Caco-2 (cell line): ENCODE measurements at regions not wholly inside any gene's neighbourhood (a gene's known extent, or its start where the extent isn't known, plus 50 kb on each side); places are given as distances from the start of the nearest gene placed in this dataset.

Experiments used
- BruUV-seq: library from RNA; stranded (reverse); fragments of 400-500 nt; replicated peaks from 2 replicates; lab custom pipeline; 2021; lab: Mats Ljungman, UMichigan
- CTCF ChIA-PET: fragments of 300-600 bp; sonication (Branson Sonifier 250); formaldehyde crosslinking; loops from one replicate; lab custom pipeline; 2022; ENCODE audit warnings: antibody characterized with exemption; lab: Charles Lee
- POLR2A ChIA-PET: fragments of 300-600 bp; sonication (Branson Sonifier 250); formaldehyde crosslinking; loops from one replicate; lab custom pipeline; 2022; ENCODE audit warnings: antibody characterized with exemption; lab: Charles Lee
- DNase-seq, 2 experiments: peaks; one replicate each; pipeline versions ENCODE4 v3.0.0 to v3.0.0-alpha.2; 2020 to 2022
- H3K27me3 ChIP-seq: replicated peaks from 2 replicates; pipeline ENCODE4 v1.6.0; 2011; ENCODE audit warnings: low read length; ENCODE audit not compliant: control insufficient read depth, insufficient read depth
- H3K36me3 ChIP-seq: 2 replicates; pipeline ENCODE4 v1.5.1; 2011; ENCODE audit warnings: low read length; ENCODE audit not compliant: control insufficient read depth, insufficient read depth
- H3K4me1 ChIP-seq: fragments of 250-450 bp; sonication (Bioruptor Pico); 2 replicates; pipeline ENCODE4 v1.5.1; 2020; ENCODE audit warnings: mild to moderate bottlenecking
- H3K4me3 ChIP-seq: 2 replicates; pipeline ENCODE4 v1.5.1; 2011; ENCODE audit warnings: low read depth, mild to moderate bottlenecking, control low read depth, low read length
- H3K9me3 ChIP-seq: fragments of 250-450 bp; sonication (Bioruptor Pico); 2 replicates; pipeline ENCODE4 v1.5.1; 2020; ENCODE audit warnings: mild to moderate bottlenecking, moderate library complexity
- H3K27ac Mint-ChIP-seq: one replicate; pipeline ENCODE4 v1.8.0; 2022; ENCODE audit warnings: mixed read lengths; ENCODE audit not compliant: unreplicated experiment
- H3K27me3 Mint-ChIP-seq: one replicate; pipeline ENCODE4 v1.8.0; 2022; ENCODE audit warnings: mixed read lengths; ENCODE audit not compliant: insufficient read depth, unreplicated experiment
- H3K36me3 Mint-ChIP-seq: one replicate; pipeline ENCODE4 v1.8.0; 2022; ENCODE audit warnings: mild to moderate bottlenecking, mixed read lengths; ENCODE audit not compliant: insufficient read depth, unreplicated experiment
- H3K4me1 Mint-ChIP-seq: one replicate; pipeline ENCODE4 v1.8.0; 2022; ENCODE audit warnings: low read depth, mixed read lengths; ENCODE audit not compliant: unreplicated experiment
- H3K4me3 Mint-ChIP-seq: one replicate; pipeline ENCODE4 v1.8.0; 2022; ENCODE audit warnings: mild to moderate bottlenecking, moderate library complexity, mixed read lengths; ENCODE audit not compliant: unreplicated experiment
- H3K9me3 Mint-ChIP-seq: one replicate; pipeline ENCODE4 v1.8.0; 2022; ENCODE audit warnings: mixed read lengths; ENCODE audit not compliant: unreplicated experiment
- CTCF ChIP-seq, 2 experiments: fragments of 200-600 bp in 1 of 2; IDR thresholded peaks; 1 replicate in 1 of 2; 2 replicates in 1 of 2; pipeline versions ENCODE4 v1.5.1 to v1.8.0; 2011 to 2022; ENCODE audit warnings: antibody characterized with exemption in 1 of 2, control low read depth in 1 of 2, inconsistent platforms in 1 of 2, low read depth in 1 of 2, low read length in 1 of 2, mild to moderate bottlenecking in 1 of 2, moderate library complexity in 1 of 2; ENCODE audit not compliant: insufficient read depth in 1 of 2, severe bottlenecking in 1 of 2, unreplicated experiment in 1 of 2
- intact Hi-C: fragments of 100-400 bp; cut with micrococcal nuclease; formaldehyde crosslinking; loops from one replicate; pipeline ENCODE4 v1.10.0; 2022; ENCODE audit not compliant: unreplicated experiment

GRCh38 chr5:124239572-124239971, 506.9 kb downstream of the ZNF608 start:
- Mint-ChIP-seq H3K27ac (no peak overlapping the region), H3K4me3 (no peak overlapping the region), H3K36me3 (no peaks in the 10 kb centered on the region), H3K27me3 (no peaks in the 10 kb centered on the region), H3K9me3 (peaks cover 25% of the 10 kb centered on the region), H3K4me1 (no peaks in the 10 kb centered on the region)
- peaks cover 12% of the 10 kb centered on the region; the same call in 1 of the 2 replicates for H3K9me3 ChIP-seq
- BruUV-seq, result no TSS peak
- H3K4me1 ChIP-seq, result no peaks in the 10 kb centered on the region
- H3K36me3 ChIP-seq, result no peaks in the 10 kb centered on the region; the same call in 1 of the 2 replicates
- DNase-seq, result no peak
- intact Hi-C loops, result no loop called here
- H3K4me3 ChIP-seq, result no peak overlapping the region
- ChIA-PET POLR2A (no interaction called here), CTCF (no interaction called here)
- no peaks in the 10 kb centered on the region for H3K27me3 ChIP-seq
- no peak for TF ChIP-seq CTCF (IDR thresholded peaks at IDR 0.05; ENCODE audit: insufficient read depth in 1 of 2, low read depth in 1 of 2, low read length in 1 of 2, severe bottlenecking in 1 of 2, unreplicated experiment in 1 of 2)

- no peaks in the 10 kb centered on the region; the same call in 1 of the 2 replicates for H3K36me3 ChIP-seq
- no peak for DNase-seq
- no TSS peak for BruUV-seq
- H3K4me1 ChIP-seq, result no peaks in the 10 kb centered on the region
- H3K9me3 ChIP-seq, result 0 out of 2 replicates have a peak, but pooled peaks cover 5% of the 10 kb centered on the region
- Mint-ChIP-seq H3K36me3 (no peaks in the 10 kb centered on the region), H3K27ac (no peak overlapping the region), H3K4me3 (no peak overlapping the region), H3K27me3 (no peaks in the 10 kb centered on the region), H3K9me3 (peaks cover 22% of the 10 kb centered on the region), H3K4me1 (no peaks in the 10 kb centered on the region)
- CTCF ChIA-PET, result no interaction called here
- TF ChIP-seq CTCF (IDR thresholded peaks at IDR 0.05; ENCODE audit: insufficient read depth in 1 of 2, low read depth in 1 of 2, low read length in 1 of 2, severe bottlenecking in 1 of 2, unreplicated experiment in 1 of 2), result no peak
- no peak overlapping the region for H3K4me3 ChIP-seq
- H3K27me3 ChIP-seq, result no peaks in the 10 kb centered on the region
- POLR2A ChIA-PET, result no interaction called here
- intact Hi-C loops, result no loop called here
These were observed 508.1 kb downstream of the ZNF608 start for GRCh38 chr5:124238350-124238749.

GRCh38 chr5:124237206-124237695, 509.2 kb downstream of the ZNF608 start:
- peaks cover 19% of the 10 kb centered on the region for H3K9me3 Mint-ChIP-seq
- H3K27ac Mint-ChIP-seq, result no peak overlapping the region
- no peaks in the 10 kb centered on the region for H3K36me3 Mint-ChIP-seq
- ChIA-PET POLR2A (no interaction called here), CTCF (no interaction called here)
- Histone ChIP-seq H3K36me3 (no peaks in the 10 kb centered on the region; the same call in 1 of the 2 replicates), H3K9me3 (0 out of 2 replicates have a peak, but pooled peaks cover 5% of the 10 kb centered on the region), H3K4me3 (no peak overlapping the region), H3K27me3 (no peaks in the 10 kb centered on the region), H3K4me1 (no peaks in the 10 kb centered on the region)
- H3K4me1 Mint-ChIP-seq, result no peaks in the 10 kb centered on the region
- no TSS peak for BruUV-seq
- intact Hi-C loops, result no loop called here
- no peak for DNase-seq
- TF ChIP-seq CTCF (IDR thresholded peaks at IDR 0.05; ENCODE audit: insufficient read depth in 1 of 2, low read depth in 1 of 2, low read length in 1 of 2, severe bottlenecking in 1 of 2, unreplicated experiment in 1 of 2), result no peak
- H3K27me3 Mint-ChIP-seq, result no peaks in the 10 kb centered on the region
- no peak overlapping the region for H3K4me3 Mint-ChIP-seq
